PC-9 (cell line): ENCODE measurements at regions not wholly inside any gene's neighbourhood (a gene's known extent, or its start where the extent isn't known, plus 50 kb on each side); places are given as distances from the start of the nearest gene placed in this dataset.

Experiments
- CTCF ChIP-seq: fragments of 200-600 bp; sonication (generic); conservative IDR thresholded peaks from 2 replicates; pipeline ENCODE4 v1.6.1; 2017; ENCODE audit warnings: mixed run types, antibody characterized with exemption, mild to moderate bottlenecking, moderate library complexity
- EZH2 ChIP-seq: fragments of 200-600 bp; sonication (generic); IDR thresholded peaks from 2 replicates; pipeline ENCODE4 v1.8.0; 2017; ENCODE audit warnings: antibody characterized with exemption, low read depth

GRCh38 chr11:116394022-116394421 lies 378.8 kb downstream of the BUD13 start:
- TF ChIP-seq CTCF (no peak), EZH2 (no peak)
